ENCODE measurements at regions not wholly inside any gene's neighbourhood (a gene's known extent, or its start where the extent isn't known, plus 50 kb on each side); places are given as distances from the start of the nearest gene placed in this dataset.
A peak's percentile ranks its signal among the peaks of the same experiment; 100 is the strongest.

DNA sequence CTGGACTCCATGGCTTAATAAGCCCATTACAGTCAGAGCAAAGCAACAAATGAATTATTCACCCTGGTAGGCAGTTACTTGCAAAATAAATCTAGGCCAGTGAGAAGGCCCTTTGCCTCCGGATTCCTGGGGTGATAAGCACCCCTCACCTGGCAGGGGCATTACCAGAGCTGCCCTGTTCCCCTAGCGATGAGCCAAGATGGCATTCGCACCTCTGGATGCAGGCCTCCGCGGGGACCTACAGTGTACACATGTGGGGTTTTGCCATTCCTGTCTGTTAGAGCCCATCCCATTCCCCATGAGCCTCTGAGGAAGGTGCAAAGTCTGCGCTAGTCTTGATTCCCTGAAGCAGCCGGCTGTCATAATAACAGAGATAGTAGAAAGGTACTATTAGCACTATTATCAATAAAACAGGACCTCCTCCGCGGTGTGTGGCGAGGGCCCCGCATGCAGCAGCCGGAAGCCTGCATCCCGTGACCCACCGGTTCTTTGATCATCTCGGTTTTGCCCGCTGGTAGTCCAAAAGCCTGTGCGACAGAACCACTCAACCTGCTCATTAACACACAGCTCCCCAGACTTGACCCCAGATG, 344.3 kb downstream of the BRD1 start:
- no peaks in the 10 kb centered on the region for H3K4me1 ChIP-seq (replicated peaks in 1 of 2)
- no peak overlapping the region for H3K4me3 ChIP-seq
- no peak for ATAC-seq (replicated peaks in 6 of 8)
- in situ Hi-C loops (cut with MboI; ENCODE audit: low pct_unique_long_range_greater_than_20kb in 2 of 9, low sequenced_read_pairs in 9 of 9, unreplicated experiment in 9 of 9), result no loop called here
- no peak overlapping the region for H3K27ac ChIP-seq
- 20 to 96% (median 83%) methylated on average over 1 to 8 of the region's 17 CpGs; no CpG with 5 or more reads in 2 of the 10 experiments for WGBS, 10 experiments

DNA sequence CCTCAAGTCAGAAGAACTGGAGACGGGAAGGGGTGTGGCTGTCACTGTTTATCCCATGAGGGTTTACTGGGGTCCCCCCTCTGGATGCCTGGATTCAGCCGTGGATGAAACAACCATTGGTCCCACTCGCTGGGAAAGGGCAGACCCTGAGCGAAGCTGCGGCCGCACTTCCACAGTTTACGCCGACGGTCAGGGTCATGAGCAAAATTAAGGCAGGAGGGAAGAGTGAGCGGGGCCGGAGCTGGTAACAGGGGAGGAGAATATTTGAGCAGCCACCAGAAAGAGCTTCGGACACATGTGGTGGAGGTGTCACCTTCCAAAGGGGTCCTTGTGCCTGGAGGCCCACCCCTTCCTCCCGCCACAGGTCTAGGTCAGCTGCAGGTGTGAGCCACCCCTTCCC, 344.9 kb downstream of the BRD1 start:
- no peaks in the 10 kb centered on the region for H3K4me1 ChIP-seq (replicated peaks in 1 of 2)
- ATAC-seq (replicated peaks in 6 of 8), result no peak
- in situ Hi-C loops (cut with MboI; ENCODE audit: low pct_unique_long_range_greater_than_20kb in 2 of 9, low sequenced_read_pairs in 9 of 9, unreplicated experiment in 9 of 9), result no loop called here
- no peak overlapping the region for H3K4me3 ChIP-seq
- WGBS, 10 experiments, result 0 to 100% (median 78%) methylated on average over 1 to 12 of the region's 13 CpGs; no CpG with 5 or more reads in 4 of the 10 experiments
- no peak overlapping the region for H3K27ac ChIP-seq

DNA sequence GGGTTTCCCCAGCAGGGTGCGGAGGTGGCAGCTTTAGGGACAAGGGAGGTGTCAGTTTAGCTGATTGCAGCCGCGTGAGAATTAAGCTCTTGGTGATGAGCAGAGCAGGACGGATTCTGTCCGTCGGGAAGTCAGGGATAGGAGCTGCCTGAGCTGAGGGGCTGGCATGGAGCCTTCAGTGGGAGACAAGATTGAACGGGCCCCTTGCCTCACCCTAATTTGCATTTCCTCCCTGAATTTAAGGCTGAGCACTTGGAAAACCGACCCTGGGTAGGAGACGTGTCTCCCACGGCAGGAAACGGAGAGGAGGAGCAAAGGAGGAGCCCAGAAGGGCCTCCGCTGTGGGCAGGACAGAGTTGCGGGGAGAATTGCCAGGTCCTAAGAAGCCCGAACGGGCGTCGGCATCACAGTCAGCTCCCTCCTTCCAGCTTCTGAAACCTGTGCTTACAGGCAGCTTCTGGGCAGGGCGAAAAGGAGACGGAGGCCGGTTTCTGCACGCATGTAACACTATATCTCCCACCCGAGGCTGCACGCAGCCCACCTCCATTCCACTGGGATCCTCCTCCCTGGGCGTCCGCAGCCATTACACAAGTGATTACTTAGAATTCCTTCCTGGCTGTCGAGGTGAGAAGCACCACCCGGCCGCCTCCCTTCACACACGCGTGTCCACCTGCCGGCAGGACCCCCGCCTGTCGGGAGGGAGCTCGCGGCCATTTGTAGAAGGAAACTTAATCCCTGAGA, 345.8 kb downstream of the BRD1 start:
- no peak overlapping the region for H3K4me3 ChIP-seq
- ATAC-seq (replicated peaks in 6 of 8), result peak in 4 of 8 experiments; percentile 26 to 84 (median 46)
- H3K27ac ChIP-seq, result no peak overlapping the region
- no peaks in the 10 kb centered on the region for H3K4me1 ChIP-seq (replicated peaks in 1 of 2)
- in situ Hi-C loops (cut with MboI; ENCODE audit: low pct_unique_long_range_greater_than_20kb in 2 of 9, low sequenced_read_pairs in 9 of 9, unreplicated experiment in 9 of 9), result no loop called here
- WGBS, 10 experiments, result 0 to 100% (median 58%) methylated on average over 1 to 14 of the region's 35 CpGs; no CpG with 5 or more reads in 2 of the 10 experiments

DNA sequence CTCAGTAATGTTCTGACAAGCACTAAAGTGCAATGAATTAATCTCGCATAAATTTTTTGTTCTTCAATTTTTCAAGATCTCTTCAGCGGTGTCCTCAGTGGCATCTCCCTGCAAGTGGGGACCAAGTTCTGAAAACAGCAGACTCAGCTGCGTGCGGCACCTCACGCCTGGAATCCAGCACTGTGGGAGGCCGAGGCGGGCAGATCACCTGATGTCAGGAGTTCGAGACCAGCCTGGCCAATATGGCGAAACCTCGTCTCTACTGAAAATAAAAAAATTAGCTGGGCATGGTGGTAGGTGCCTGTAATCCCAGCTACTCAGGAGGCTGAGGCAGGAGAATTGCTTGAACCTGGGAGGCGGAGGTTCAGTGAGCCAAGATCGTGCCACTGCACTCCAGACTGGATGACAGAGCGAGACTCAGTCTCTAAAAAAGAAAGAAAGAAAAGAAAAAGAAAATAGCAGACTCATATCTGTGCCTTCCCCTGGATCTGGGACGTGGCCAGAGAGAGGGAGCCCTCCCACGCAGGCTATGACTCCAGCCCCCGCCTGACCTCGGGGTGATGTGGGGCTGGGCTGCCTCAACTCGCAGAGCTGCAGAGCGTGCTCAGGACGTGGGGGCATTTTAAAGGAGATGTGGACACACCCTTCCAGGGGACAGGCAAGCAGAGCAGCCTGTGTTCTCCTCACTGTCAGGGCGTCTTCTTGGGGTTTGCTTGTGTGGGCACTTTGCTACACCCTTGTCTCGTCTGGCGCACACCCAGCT, 346.6 kb downstream of the BRD1 start:
- in situ Hi-C loops (cut with MboI; ENCODE audit: low pct_unique_long_range_greater_than_20kb in 2 of 9, low sequenced_read_pairs in 9 of 9, unreplicated experiment in 9 of 9), result no loop called here
- WGBS, 10 experiments, result 20 to 100% (median 86%) methylated on average over 1 to 14 of the region's 23 CpGs
- H3K4me1 ChIP-seq (replicated peaks in 1 of 2), result no peaks in the 10 kb centered on the region
- H3K27ac ChIP-seq, result no peak overlapping the region
- ATAC-seq (replicated peaks in 6 of 8), result peak in 3 of 8 experiments; percentile 9 to 61 (median 19)
- H3K4me3 ChIP-seq, result no peak overlapping the region

DNA sequence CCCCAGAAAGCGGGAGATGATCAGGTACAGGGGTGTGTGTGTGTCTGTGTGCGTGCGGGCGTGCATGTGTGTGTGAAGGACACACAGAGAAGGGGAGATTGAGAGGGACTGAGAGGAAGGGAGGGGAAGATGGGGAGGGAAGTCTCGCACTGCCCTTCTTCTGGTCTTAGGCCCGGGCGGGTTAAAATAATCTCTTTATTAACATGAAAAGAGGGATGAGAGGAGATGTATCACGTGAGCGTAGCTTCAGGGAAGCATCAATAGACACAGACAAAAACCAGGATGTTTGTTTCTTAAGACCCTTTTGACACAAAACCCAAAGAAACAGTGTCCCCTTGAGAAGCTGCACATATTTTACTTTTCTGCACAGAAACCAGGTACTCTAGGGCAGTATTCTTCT, 347.3 kb downstream of the BRD1 start:
- no peak overlapping the region for H3K27ac ChIP-seq
- WGBS, 10 experiments, result 0 to 71% (median 48%) methylated on average over 1 to 8 of the region's 9 CpGs
- in situ Hi-C loops (cut with MboI; ENCODE audit: low pct_unique_long_range_greater_than_20kb in 2 of 9, low sequenced_read_pairs in 9 of 9, unreplicated experiment in 9 of 9), result no loop called here
- H3K4me1 ChIP-seq (replicated peaks in 1 of 2), result no peaks in the 10 kb centered on the region
- peak in 2 of 8 experiments; percentile 30 to 50 for ATAC-seq (replicated peaks in 6 of 8)
- H3K4me3 ChIP-seq, result no peak overlapping the region

DNA sequence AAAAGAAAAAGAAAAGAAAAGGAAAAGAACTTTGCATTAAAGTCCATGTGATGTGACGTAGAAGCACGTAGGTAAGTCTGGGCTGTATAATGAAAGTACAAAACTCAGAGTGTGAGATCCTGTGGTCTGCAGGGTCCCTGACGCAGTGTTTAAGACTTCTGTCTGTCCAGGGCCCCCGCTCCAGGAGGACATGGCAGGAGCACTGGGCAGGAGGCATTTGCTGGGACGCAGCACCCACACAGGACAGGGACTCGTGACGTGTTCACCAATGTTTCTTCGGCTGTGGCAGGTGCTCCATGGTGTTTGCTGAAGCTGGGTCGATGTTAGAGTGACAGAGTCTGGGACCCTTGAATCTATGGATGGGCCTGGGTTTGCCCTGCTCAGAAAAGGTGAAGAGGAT, 348.1 kb downstream of the BRD1 start:
- in situ Hi-C loops (cut with MboI; ENCODE audit: low pct_unique_long_range_greater_than_20kb in 2 of 9, low sequenced_read_pairs in 9 of 9, unreplicated experiment in 9 of 9), result no loop called here
- no peaks in the 10 kb centered on the region for H3K4me1 ChIP-seq (replicated peaks in 1 of 2)

DNA sequence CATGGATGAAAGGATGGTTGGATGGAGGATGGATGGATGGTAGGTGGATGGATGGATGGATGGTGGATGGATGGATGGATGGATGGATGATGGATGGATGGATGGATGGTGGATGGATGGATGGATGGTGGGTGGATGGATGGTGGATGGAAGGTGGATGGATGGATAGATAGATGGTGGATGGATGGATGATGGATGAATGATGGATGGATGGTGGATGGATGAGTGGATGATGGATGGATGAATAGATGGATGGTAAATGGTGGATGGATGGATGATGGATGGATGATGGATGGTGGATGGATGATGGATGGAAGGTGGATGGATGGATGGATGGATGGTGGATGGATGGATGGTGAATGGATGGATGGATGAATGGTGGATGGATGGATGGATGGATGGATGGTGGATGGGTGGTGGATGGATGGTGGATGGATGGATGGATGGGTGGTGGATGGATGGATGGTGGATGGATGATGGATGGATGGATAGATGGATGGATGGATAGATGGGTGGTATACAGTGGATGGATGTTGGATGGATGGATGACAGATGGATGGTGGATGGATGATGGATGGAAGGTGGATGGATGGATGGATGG, 350.8 kb downstream of the BRD1 start:
- ATAC-seq (replicated peaks in 6 of 8), result no peak
- H3K4me3 ChIP-seq, result no peak overlapping the region
- in situ Hi-C loops (cut with MboI; ENCODE audit: low pct_unique_long_range_greater_than_20kb in 2 of 9, low sequenced_read_pairs in 9 of 9, unreplicated experiment in 9 of 9), result no loop called here
- H3K27ac ChIP-seq, result no peak overlapping the region
- H3K4me1 ChIP-seq (replicated peaks in 1 of 2), result no peaks in the 10 kb centered on the region

More for the DNA sequence above, 348.1 kb downstream of the BRD1 start:
- H3K27ac ChIP-seq, result no peak overlapping the region
- WGBS, 10 experiments, result 0 to 100% (median 70%) methylated on average over 1 to 9 of the region's 9 CpGs; no CpG with 5 or more reads in 3 of the 10 experiments
- no peak overlapping the region for H3K4me3 ChIP-seq
- no peak for ATAC-seq (replicated peaks in 6 of 8)

DNA sequence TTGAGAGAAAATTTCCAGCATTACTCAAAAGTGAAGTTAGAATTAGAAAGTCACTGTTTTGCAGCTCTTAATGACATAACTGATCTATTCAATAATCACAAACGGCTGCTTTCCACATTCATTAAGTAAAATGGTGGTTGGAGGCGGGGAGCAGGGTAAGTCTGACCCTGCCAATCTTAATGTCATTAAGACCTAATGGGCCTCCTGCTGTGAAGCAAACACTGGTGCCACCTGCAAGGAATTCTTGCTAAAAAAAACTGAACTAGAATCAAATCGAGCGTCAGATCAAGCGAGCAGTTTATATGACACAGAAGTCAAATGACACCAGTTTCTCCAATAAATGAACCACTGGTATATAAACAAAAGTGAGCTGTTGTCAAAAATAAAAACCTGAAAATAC, 351.5 kb downstream of the BRD1 start:
- in situ Hi-C loops (cut with MboI; ENCODE audit: low pct_unique_long_range_greater_than_20kb in 2 of 9, low sequenced_read_pairs in 9 of 9, unreplicated experiment in 9 of 9), result no loop called here
- H3K4me1 ChIP-seq (replicated peaks in 1 of 2), result no peaks in the 10 kb centered on the region
- H3K4me3 ChIP-seq, result no peak overlapping the region
- ATAC-seq (replicated peaks in 6 of 8), result no peak
- WGBS, 10 experiments, result 0 to 100% (median 42%) methylated on average over 1 to 5 of the region's 5 CpGs; no CpG with 5 or more reads in 1 of the 10 experiments
- no peak overlapping the region for H3K27ac ChIP-seq

DNA sequence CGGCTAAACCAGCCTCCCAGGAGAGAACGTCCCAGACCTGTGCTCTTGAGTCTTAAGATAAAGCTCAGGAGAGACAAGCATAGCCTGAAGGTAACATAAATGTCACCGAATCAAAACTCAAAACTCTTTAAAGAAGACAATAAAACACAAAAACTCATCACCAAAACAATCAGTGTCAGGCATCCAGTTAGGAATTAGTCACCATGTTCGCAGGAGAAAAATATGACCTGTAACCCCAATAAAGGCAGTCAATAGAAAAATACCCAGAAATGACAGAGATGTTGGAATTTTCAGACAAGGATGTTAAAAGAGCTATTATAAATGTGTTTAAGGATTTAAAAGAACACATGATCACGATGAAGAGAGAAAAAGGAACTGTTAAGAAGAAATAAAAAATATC, 352.4 kb downstream of the BRD1 start:
- WGBS, 10 experiments, result 10 to 82% (median 41%) methylated on average over 2 to 5 of the region's 5 CpGs; no CpG with 5 or more reads in 1 of the 10 experiments
- in situ Hi-C loops (cut with MboI; ENCODE audit: low pct_unique_long_range_greater_than_20kb in 2 of 9, low sequenced_read_pairs in 9 of 9, unreplicated experiment in 9 of 9), result no loop called here
- Histone ChIP-seq H3K27ac (no peak overlapping the region), H3K4me1 (replicated peaks in 1 of 2) (no peaks in the 10 kb centered on the region), H3K4me3 (no peak overlapping the region)
- no peak for ATAC-seq (replicated peaks in 6 of 8)

DNA sequence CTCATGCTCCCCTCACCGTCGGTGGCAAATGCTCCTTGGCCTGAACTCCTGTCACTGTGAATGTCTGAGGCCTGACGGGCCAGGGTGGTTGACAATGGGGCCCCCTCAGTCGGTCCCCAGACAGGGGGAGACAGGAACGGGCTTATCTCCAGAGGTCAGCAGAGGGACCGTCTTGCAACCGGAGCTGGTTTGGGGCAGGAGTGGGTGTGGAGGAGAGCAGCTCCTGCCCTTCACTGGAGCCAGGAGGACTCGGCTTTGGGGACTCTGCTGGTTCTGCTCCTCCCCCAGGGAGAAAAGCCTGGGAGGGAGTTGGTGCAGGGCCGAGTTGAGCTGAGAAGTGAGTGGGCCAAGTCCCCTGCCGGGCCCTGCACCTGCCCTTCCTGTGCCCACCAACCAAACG, 354.4 kb downstream of the BRD1 start:
- Histone ChIP-seq H3K4me3 (no peak overlapping the region), H3K4me1 (replicated peaks in 1 of 2) (peaks cover 0 to 4% of the 10 kb centered on the region in 2 donors), H3K27ac (no peak overlapping the region)
- in situ Hi-C loops (cut with MboI; ENCODE audit: low pct_unique_long_range_greater_than_20kb in 2 of 9, low sequenced_read_pairs in 9 of 9, unreplicated experiment in 9 of 9), result no loop called here
- ATAC-seq (replicated peaks in 6 of 8), result no peak
- 11 to 78% (median 43%) methylated on average over 2 to 8 of the region's 11 CpGs; no CpG with 5 or more reads in 3 of the 10 experiments for WGBS, 10 experiments

DNA sequence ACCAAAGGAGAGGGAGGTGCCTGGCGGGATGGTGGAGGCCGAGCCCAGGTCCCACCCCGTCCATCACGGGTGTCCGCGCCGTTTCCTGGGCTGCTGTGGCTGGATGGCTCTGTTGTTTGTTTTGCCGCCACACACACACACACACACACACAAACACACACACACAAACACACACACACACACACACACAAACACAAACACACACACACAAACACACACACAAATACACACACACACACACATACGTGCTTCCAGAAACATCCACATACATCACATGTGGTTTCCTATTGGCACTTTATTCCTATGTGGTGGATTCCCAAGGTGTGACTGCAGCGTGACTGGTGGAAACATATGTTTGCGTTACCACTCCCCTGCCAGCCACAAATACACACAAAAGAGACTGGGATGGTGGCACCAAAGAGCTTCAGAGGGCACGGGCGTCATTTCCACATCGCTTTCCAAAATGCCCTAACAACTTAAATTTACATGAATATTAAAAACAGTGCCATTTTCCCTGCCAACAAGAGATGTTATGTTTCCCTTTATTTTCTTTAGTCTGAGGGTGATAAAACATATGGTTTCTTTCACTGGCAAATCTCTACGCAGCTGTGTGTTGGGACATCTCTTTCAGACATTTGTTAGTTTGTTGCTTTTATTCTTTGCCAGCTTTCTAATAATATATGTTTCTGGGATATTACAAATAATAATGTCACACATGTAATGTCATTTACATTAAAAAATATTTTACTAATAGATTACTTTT, 356.8 kb downstream of the BRD1 start:
- no peak overlapping the region for H3K4me3 ChIP-seq

DNA sequence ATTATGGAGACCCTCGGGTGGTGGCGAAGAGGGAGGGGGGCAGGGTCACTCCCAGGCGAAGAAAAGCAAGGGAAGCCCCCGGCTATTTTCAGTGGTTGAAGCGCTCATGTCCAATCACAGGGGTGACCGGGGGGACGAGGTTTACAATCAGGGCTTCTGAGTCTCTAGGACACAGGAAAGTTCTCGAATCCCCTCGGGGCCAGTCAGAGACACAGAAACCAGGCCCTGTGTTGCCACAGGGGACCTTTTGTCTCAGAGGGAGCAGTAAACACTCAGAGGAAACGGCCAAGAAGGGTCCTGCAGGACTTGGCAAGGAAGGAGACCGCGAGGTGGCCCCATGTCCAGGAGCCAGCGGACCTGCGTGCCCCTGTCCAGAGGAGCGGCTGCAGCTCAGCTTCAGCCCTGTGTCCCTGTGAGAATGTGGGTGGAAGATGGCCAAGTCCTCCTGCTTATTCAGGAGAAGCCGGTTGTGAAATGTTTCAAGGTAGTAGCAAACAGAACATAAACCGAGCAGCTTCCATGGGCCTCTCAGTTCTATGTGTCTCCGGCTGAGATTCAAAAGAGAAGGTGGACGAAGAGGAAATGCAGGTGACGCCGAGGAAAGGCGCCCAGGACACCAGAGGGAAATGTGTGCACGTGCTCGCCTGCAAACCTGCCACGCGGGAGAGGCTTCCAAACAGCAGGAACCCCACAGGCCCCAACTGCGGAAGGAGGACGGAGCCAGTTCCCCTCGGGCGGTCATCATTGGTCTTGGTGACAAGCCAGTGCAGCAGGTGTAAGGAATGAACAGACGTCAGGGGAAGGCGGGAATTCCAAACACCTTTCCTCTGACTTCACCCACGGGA, 357.6 kb downstream of the BRD1 start:
- no peak overlapping the region for H3K4me3 ChIP-seq
- no peak overlapping the region for H3K27ac ChIP-seq
- 20 to 97% (median 72%) methylated on average over 1 to 16 of the region's 33 CpGs for whole genome bisulfite sequencing, 10 experiments
- H3K4me1 ChIP-seq (replicated peaks in 1 of 2), result peaks cover 0 to 6% of the 10 kb centered on the region in 2 donors
- in situ Hi-C loops (cut with MboI; ENCODE audit: low pct_unique_long_range_greater_than_20kb in 2 of 9, low sequenced_read_pairs in 9 of 9, unreplicated experiment in 9 of 9), result no loop called here
- no peak for ATAC-seq (replicated peaks in 6 of 8)

More for the DNA sequence above, 356.8 kb downstream of the BRD1 start:
- no peak overlapping the region for H3K27ac ChIP-seq
- ATAC-seq (replicated peaks in 6 of 8), result no peak
- 0 to 97% (median 64%) methylated on average over 1 to 7 of the region's 15 CpGs; no CpG with 5 or more reads in 2 of the 10 experiments for WGBS, 10 experiments
- in situ Hi-C loops (cut with MboI; ENCODE audit: low pct_unique_long_range_greater_than_20kb in 2 of 9, low sequenced_read_pairs in 9 of 9, unreplicated experiment in 9 of 9), result no loop called here
- H3K4me1 ChIP-seq (replicated peaks in 1 of 2), result peaks cover 0 to 6% of the 10 kb centered on the region in 2 donors
